Upper lobe of left lung (tissue), 4 donors: ENCODE measurements at regions not wholly inside any gene's neighbourhood (a gene's known extent, or its start where the extent isn't known, plus 50 kb on each side); places are given as distances from the start of the nearest gene placed in this dataset.

Experiments used
- CTCF ChIP-seq, 6 experiments: fragments of 450-650 bp in 4 of 6; fragments of 200-600 bp in 2 of 6; sonication (generic) in 2 of 6; IDR thresholded peaks; one replicate each; pipeline ENCODE4 v1.5.1; 2016 to 2019; ENCODE audit warnings: antibody characterized with exemption in 6 of 6
- EP300 ChIP-seq, 4 donors: sonication (generic); formaldehyde crosslinking; IDR thresholded peaks; one replicate each; pipeline ENCODE4 v1.5.1; 2017; ENCODE audit warnings: antibody characterized with exemption in 4 of 4, control low read depth in 2 of 4
- POLR2A ChIP-seq, 4 donors: fragments of 450-650 bp; IDR thresholded peaks; one replicate each; pipeline ENCODE4 v1.5.1; 2016 to 2017; ENCODE audit warnings: antibody characterized with exemption in 4 of 4, mild to moderate bottlenecking in 2 of 4

- TF ChIP-seq CTCF (IDR thresholded peaks at IDR 0.05) (no peak), EP300 (IDR thresholded peaks at IDR 0.05) (no peak), POLR2A (IDR thresholded peaks at IDR 0.05) (no peak)
Observed at GRCh38 chr3:56969851-56970250, 90.6 kb upstream of the SPATA12 start.
